Coronary artery (tissue), 2 donors: ENCODE measurements at regions not wholly inside any gene's neighbourhood (a gene's known extent, or its start where the extent isn't known, plus 50 kb on each side); places are given as distances from the start of the nearest gene placed in this dataset.
"Not testable (repeated sequence)": the region's sequence is repeated elsewhere in the genome, so short reads cannot be mapped to it uniquely, and the experiment has no call there.

Experiments used
- DNase-seq: peaks from one replicate; pipeline ENCODE4 v3.0.0-alpha.2; 2017; ENCODE audit warnings: low spot score
- H3K27ac ChIP-seq, 2 donors: fragments of 200-600 bp; sonication (generic); one replicate each; pipeline ENCODE4 v1.5.1; 2016 to 2019
- H3K4me3 ChIP-seq: fragments of 200-600 bp; sonication (generic); 2 replicates; pipeline ENCODE4 v1.5.1; 2016; ENCODE audit warnings: mild to moderate bottlenecking, moderate library complexity
- TF ChIP-seq, protein P1 (sequence below): fragments of 200-600 bp; sonication (generic); IDR thresholded peaks from one replicate; pipeline ENCODE4 v1.5.1; 2019; ENCODE audit warnings: antibody characterized with exemption

DNA sequence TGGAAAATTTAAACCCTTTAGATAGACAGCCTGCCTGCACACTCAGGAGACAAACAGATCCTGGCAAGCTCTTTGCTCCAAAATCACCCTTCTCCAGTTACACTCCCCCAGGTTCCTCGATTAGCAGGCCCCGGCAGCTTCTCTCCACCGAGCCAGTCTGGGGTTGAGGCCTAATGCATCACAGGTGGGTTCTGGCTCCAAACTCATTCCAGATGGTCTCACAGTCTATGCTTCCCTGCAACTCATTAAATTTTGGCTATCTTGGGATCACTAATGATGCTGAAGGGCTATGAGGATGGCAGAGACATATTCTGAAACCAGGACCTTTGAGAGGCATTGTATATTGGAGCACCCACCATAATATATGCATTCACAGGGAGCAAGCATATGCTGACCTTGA, 559.8 kb upstream of the USP24 start:
- no peak overlapping the region for H3K27ac ChIP-seq
- TF ChIP-seq, protein P1, sequence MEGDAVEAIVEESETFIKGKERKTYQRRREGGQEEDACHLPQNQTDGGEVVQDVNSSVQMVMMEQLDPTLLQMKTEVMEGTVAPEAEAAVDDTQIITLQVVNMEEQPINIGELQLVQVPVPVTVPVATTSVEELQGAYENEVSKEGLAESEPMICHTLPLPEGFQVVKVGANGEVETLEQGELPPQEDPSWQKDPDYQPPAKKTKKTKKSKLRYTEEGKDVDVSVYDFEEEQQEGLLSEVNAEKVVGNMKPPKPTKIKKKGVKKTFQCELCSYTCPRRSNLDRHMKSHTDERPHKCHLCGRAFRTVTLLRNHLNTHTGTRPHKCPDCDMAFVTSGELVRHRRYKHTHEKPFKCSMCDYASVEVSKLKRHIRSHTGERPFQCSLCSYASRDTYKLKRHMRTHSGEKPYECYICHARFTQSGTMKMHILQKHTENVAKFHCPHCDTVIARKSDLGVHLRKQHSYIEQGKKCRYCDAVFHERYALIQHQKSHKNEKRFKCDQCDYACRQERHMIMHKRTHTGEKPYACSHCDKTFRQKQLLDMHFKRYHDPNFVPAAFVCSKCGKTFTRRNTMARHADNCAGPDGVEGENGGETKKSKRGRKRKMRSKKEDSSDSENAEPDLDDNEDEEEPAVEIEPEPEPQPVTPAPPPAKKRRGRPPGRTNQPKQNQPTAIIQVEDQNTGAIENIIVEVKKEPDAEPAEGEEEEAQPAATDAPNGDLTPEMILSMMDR, result no peak
- no peak for DNase-seq
- H3K4me3 ChIP-seq, result no peak overlapping the region

DNA sequence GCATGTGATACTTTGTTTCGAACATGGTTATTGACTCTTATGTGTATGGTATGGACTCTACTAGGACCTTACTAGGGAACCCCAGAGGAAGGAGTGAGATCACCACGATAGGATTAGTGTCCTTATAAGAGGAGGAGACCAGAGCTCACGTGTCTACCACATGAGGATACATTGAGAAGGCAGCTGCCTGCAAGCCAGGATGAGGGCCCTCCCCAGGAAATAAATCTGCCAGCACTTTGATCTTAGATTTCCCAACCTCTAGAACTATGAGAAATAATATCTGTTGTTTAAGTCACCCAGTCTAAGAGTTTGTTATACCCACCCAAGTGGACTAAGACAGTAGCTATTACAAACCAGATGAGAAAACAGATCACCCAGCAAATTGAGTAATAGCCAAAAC, 559.3 kb upstream of the USP24 start:
- Histone ChIP-seq H3K4me3 (no peak overlapping the region), H3K27ac (no peak overlapping the region)
- TF ChIP-seq, protein P1, result no peak
- DNase-seq, result no peak

DNA sequence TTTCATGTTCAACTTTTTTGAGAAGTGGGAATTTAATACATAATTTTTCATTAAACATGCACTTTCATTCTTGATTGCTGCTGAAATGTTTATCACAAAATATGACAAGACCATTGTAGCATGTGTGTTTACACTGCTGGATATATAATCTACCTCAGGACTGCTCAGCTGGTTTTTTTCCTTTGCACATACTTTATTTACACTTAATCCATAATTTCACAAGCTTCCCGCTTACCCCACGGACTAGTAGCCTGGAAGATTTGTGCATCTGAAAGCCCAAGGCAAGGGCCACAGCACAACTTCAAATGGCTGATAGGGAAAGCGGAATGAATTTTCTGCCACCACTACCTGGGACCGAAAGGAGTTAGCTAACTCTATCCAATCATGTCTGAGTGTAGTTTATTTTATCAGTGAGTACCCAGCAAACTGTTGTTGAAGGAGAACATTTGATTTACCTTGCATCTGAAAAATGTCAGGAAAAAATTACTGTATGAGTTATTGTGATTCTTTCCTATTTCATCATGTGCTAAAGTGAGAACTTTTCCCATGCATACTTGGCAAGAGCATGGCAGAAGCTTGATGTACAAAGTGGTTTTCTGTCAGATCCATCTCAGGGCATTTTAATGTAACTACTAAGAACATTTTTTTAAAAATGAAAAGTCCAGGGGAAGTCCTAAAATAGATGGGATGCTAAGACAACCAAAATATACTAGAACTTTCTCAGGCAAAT, 558.2 kb upstream of the USP24 start:
- TF ChIP-seq, protein P1, result no peak
- DNase-seq, result no peak
- no peak overlapping the region for H3K4me3 ChIP-seq
- H3K27ac ChIP-seq, result peak overlapping the region in 1 of 2 donors; percentile 20

DNA sequence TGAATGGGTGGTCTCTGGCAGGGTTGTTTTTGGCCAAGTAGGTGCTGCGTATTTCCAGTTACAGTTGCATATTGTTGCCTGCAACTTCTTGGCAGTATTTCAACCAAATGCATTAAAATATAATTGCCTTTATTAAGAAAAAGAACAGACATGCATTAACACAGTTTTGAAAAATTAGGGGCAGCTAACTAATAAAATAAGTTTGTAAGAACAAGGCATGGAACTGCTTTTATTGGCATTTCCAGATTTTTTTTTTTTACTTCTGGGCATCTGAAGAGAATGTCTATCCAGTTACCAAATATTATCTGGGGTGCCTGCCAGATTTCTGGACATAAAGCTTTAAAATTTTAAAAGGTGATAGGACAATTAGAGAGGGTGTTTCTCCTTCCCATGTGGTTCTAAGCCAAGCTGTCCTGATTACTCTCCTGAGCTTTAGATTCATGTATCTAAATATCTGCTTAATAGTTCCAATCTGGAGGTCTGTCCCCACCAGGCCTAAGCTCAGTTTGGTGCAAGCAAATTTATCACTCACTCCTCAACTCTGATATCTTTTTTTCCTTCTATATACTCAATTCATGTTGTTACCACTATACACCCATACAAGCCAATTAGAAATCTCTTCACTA, 553.3 kb upstream of the USP24 start:
- TF ChIP-seq, protein P1, result no peak
- Histone ChIP-seq H3K4me3 (no peak overlapping the region), H3K27ac (peak overlapping the region in 1 of 2 donors; percentile 57)
- no peak for DNase-seq

DNA sequence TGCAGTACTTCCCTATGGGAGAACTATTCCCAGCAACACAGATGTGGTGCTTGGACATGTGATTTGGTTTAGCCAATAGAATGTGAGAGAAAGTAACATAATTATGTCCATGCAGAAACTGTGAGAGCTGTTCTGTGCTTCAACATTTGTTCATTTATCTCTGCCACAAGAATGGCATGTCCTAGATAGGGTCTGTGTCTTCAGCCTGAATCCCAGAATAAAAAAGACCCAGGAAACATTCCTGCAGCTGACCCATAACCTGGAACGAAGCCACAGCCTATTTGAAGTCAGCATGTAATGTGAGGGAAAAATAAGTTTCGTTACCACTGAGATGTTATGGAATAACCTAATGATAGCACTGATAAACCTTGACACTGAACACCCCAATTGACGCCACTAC, 552.0 kb upstream of the USP24 start:
- Histone ChIP-seq H3K4me3 (no peak overlapping the region), H3K27ac (peak overlapping the region in 1 of 2 donors; percentile 57)
- TF ChIP-seq, protein P1, result no peak
- DNase-seq, result no peak

DNA sequence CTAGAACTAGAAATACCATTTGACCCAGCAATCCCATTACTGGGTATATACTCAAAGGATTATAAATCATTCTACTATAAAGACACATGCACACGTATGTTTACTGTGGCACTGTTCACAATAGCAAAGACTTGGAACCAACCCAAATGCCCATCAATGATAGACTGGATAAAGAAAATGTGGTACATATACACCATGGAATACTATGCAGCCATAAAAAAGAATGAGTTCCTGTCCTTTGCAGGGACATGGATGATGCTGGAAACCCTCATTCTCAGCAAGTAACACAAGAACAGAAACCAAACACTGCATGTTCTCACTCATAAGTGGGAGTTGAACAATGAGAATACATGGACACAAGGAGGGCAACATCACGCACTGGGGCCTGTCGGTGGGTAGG, 550.3 kb upstream of the USP24 start:
- H3K27ac ChIP-seq, DNase-seq, H3K4me3 ChIP-seq: not testable (repeated sequence)

DNA sequence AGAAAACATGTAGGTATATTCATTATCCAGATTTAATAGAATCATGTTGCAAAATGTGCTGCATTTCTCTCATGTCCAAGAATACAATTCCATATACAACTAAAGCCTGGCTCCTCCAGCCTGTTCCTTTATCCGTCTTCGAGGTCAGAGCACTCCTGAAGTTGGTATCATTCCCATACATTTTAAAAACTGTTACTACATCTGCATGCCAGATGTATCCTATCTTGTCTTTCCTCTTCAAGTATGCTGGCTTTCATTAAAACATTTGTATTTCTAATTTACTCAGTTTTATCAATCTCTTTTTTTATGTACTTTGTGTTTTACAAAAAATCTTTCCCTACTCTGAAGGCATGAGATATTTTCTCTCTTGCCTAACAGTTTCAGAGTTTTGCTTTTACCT, 536.6 kb upstream of the USP24 start:
- TF ChIP-seq, protein P1, result no peak
- no peak overlapping the region for H3K4me3 ChIP-seq
- no peak for DNase-seq
- no peak overlapping the region for H3K27ac ChIP-seq
